OCI-LY7 (cell line): ENCODE measurements at regions not wholly inside any gene's neighbourhood (a gene's known extent, or its start where the extent isn't known, plus 50 kb on each side); places are given as distances from the start of the nearest gene placed in this dataset.

Experiments
- EZH2phosphoT487 ChIP-seq: fragments of 200-600 bp; sonication (generic); IDR thresholded peaks from 2 replicates; pipeline ENCODE4 v1.6.1; 2018; ENCODE audit warnings: low read depth, borderline replicate concordance, mild to moderate bottlenecking, mixed run types, antibody characterized with exemption, low read length, moderate library complexity, mixed read lengths
- TF ChIP-seq, protein P1 (sequence below): fragments of 200-600 bp; sonication (generic); conservative IDR thresholded peaks from 2 replicates; pipeline ENCODE4 v1.5.1; 2014; ENCODE audit warnings: mild to moderate bottlenecking, antibody characterized with exemption, low read length, moderate library complexity, mixed read lengths

DNA sequence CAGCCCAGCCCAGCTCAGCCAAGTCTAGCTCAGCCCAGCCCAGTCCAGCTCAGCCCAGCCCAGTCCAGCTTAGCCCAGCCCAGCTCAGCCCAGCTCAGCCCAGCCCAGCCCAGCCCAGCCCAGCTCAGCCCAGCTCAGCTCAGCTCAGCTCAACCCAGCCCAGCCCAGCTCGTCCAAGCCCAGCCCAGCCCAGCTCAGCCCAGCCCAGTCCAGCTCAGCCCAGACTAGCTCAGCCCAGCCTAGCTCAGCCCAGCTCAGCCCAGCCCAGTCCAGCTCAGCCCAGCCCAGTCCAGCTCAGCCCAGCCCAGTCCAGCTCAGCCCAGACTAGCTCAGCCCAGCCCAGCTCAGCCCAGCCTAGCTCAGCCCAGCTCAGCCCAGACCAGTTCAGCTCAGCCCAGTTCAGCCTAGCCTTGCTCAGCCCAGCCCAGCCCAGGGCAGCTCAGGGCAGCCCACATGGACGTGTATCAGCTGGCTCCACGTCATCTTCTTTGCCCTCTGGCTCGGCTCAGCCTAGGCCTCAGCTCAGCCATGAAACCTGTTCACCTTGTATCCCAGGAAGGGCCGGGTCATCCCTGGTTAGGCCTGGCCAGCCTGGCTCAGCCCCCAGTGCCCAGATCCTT, 185.6 kb downstream of the TMEM121 start:
- TF ChIP-seq, protein P1, sequence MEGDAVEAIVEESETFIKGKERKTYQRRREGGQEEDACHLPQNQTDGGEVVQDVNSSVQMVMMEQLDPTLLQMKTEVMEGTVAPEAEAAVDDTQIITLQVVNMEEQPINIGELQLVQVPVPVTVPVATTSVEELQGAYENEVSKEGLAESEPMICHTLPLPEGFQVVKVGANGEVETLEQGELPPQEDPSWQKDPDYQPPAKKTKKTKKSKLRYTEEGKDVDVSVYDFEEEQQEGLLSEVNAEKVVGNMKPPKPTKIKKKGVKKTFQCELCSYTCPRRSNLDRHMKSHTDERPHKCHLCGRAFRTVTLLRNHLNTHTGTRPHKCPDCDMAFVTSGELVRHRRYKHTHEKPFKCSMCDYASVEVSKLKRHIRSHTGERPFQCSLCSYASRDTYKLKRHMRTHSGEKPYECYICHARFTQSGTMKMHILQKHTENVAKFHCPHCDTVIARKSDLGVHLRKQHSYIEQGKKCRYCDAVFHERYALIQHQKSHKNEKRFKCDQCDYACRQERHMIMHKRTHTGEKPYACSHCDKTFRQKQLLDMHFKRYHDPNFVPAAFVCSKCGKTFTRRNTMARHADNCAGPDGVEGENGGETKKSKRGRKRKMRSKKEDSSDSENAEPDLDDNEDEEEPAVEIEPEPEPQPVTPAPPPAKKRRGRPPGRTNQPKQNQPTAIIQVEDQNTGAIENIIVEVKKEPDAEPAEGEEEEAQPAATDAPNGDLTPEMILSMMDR, result no peak
- no peak for TF ChIP-seq EZH2phosphoT487
